ENCODE measurements at regions not wholly inside any gene's neighbourhood (a gene's known extent, or its start where the extent isn't known, plus 50 kb on each side); places are given as distances from the start of the nearest gene placed in this dataset.

GRCh38 chr22:44373234-44373633 lies 60.5 kb upstream of the SHISAL1 start:
- FAIRE-seq (no peak), DNase-seq (ENCODE audit: insufficient read length, low spot score) (no peak)
- no peak for TF ChIP-seq POLR2A (IDR thresholded peaks at IDR 0.05; ENCODE audit: low read depth, low read length)
- TF ChIP-seq TAF1 (IDR thresholded peaks at IDR 0.05; ENCODE audit: low read depth, low read length), result no peak
- TF ChIP-seq SPI1 (IDR thresholded peaks at IDR 0.05; ENCODE audit: low read depth, low read length), result no peak
- no peak for TF ChIP-seq PAX5 (IDR thresholded peaks at IDR 0.05; ENCODE audit: insufficient read depth, low read length, severe bottlenecking)

GRCh38 chr22:44372611-44373010 lies 59.9 kb upstream of the SHISAL1 start:
- DNase-seq (ENCODE audit: insufficient read length, low spot score) (no peak), FAIRE-seq (no peak)
- TF ChIP-seq POLR2AphosphoS5 (IDR thresholded peaks at IDR 0.05; ENCODE audit: low read depth, low read length) (no peak), TAF1 (IDR thresholded peaks at IDR 0.05; ENCODE audit: low read depth, low read length) (no peak), POLR2A (IDR thresholded peaks at IDR 0.05; ENCODE audit: low read depth, low read length) (no peak), PAX5 (IDR thresholded peaks at IDR 0.05; ENCODE audit: insufficient read depth, low read length, severe bottlenecking) (no peak), SPI1 (IDR thresholded peaks at IDR 0.05; ENCODE audit: low read depth, low read length) (no peak), POU2F2 (IDR thresholded peaks at IDR 0.05; ENCODE audit: low read depth, low read length) (no peak)

- FAIRE-seq, result no peak
Measured at GRCh38 chr22:44371741-44372525, 59.2 kb upstream of the SHISAL1 start.

GRCh38 chr22:44369916-44370801 lies 57.4 kb upstream of the SHISAL1 start:
- TF ChIP-seq POLR2AphosphoS5 (IDR thresholded peaks at IDR 0.05; ENCODE audit: low read depth, low read length), result no peak
- no peak for TF ChIP-seq TAF1 (IDR thresholded peaks at IDR 0.05; ENCODE audit: low read depth, low read length)
- TF ChIP-seq POU2F2 (IDR thresholded peaks at IDR 0.05; ENCODE audit: low read depth, low read length), result no peak
- TF ChIP-seq PAX5 (IDR thresholded peaks at IDR 0.05; ENCODE audit: insufficient read depth, low read length, severe bottlenecking), result no peak
- no peak for TF ChIP-seq POLR2A (IDR thresholded peaks at IDR 0.05; ENCODE audit: low read depth, low read length)
- TF ChIP-seq SPI1 (IDR thresholded peaks at IDR 0.05; ENCODE audit: low read depth, low read length), result no peak
- FAIRE-seq, result no peak
- no peak for DNase-seq (ENCODE audit: insufficient read length, low spot score)

More at GRCh38 chr22:44371741-44372525, 59.2 kb upstream of the SHISAL1 start:
- TF ChIP-seq TAF1 (IDR thresholded peaks at IDR 0.05; ENCODE audit: low read depth, low read length), result no peak
- no peak for TF ChIP-seq POLR2AphosphoS5 (IDR thresholded peaks at IDR 0.05; ENCODE audit: low read depth, low read length)
- no peak for TF ChIP-seq POU2F2 (IDR thresholded peaks at IDR 0.05; ENCODE audit: low read depth, low read length)
- no peak for TF ChIP-seq POLR2A (IDR thresholded peaks at IDR 0.05; ENCODE audit: low read depth, low read length)
- no peak for TF ChIP-seq PAX5 (IDR thresholded peaks at IDR 0.05; ENCODE audit: insufficient read depth, low read length, severe bottlenecking)
- TF ChIP-seq SPI1 (IDR thresholded peaks at IDR 0.05; ENCODE audit: low read depth, low read length), result no peak
- DNase-seq (ENCODE audit: insufficient read length, low spot score), result no peak

- DNase-seq (ENCODE audit: insufficient read length, low spot score), result no peak
- TF ChIP-seq PAX5 (IDR thresholded peaks at IDR 0.05; ENCODE audit: insufficient read depth, low read length, severe bottlenecking) (no peak), POU2F2 (IDR thresholded peaks at IDR 0.05; ENCODE audit: low read depth, low read length) (no peak), TAF1 (IDR thresholded peaks at IDR 0.05; ENCODE audit: low read depth, low read length) (no peak), POLR2A (IDR thresholded peaks at IDR 0.05; ENCODE audit: low read depth, low read length) (no peak), POLR2AphosphoS5 (IDR thresholded peaks at IDR 0.05; ENCODE audit: low read depth, low read length) (no peak), SPI1 (IDR thresholded peaks at IDR 0.05; ENCODE audit: low read depth, low read length) (no peak)
- no peak for FAIRE-seq
Measured at GRCh38 chr22:44369293-44369661, 56.5 kb upstream of the SHISAL1 start.

- DNase-seq (ENCODE audit: insufficient read length, low spot score) (no peak), FAIRE-seq (no peak)
- TF ChIP-seq PAX5 (IDR thresholded peaks at IDR 0.05; ENCODE audit: insufficient read depth, low read length, severe bottlenecking) (no peak), POLR2A (IDR thresholded peaks at IDR 0.05; ENCODE audit: low read depth, low read length) (no peak), POLR2AphosphoS5 (IDR thresholded peaks at IDR 0.05; ENCODE audit: low read depth, low read length) (no peak), SPI1 (IDR thresholded peaks at IDR 0.05; ENCODE audit: low read depth, low read length) (no peak), POU2F2 (IDR thresholded peaks at IDR 0.05; ENCODE audit: low read depth, low read length) (no peak), TAF1 (IDR thresholded peaks at IDR 0.05; ENCODE audit: low read depth, low read length) (no peak)
Measured at GRCh38 chr22:44368611-44369292, 56.0 kb upstream of the SHISAL1 start.

GRCh38 chr22:44366372-44367300 lies 53.9 kb upstream of the SHISAL1 start:
- no peak for FAIRE-seq
- no peak for DNase-seq (ENCODE audit: insufficient read length, low spot score)
- TF ChIP-seq POU2F2 (IDR thresholded peaks at IDR 0.05; ENCODE audit: low read depth, low read length) (no peak), POLR2A (IDR thresholded peaks at IDR 0.05; ENCODE audit: low read depth, low read length) (no peak), SPI1 (IDR thresholded peaks at IDR 0.05; ENCODE audit: low read depth, low read length) (no peak), TAF1 (IDR thresholded peaks at IDR 0.05; ENCODE audit: low read depth, low read length) (no peak), PAX5 (IDR thresholded peaks at IDR 0.05; ENCODE audit: insufficient read depth, low read length, severe bottlenecking) (no peak), POLR2AphosphoS5 (IDR thresholded peaks at IDR 0.05; ENCODE audit: low read depth, low read length) (no peak)

GRCh38 chr22:44365832-44366231 lies 53.1 kb upstream of the SHISAL1 start:
- FAIRE-seq (no peak), DNase-seq (ENCODE audit: insufficient read length, low spot score) (no peak)
- no peak for TF ChIP-seq POLR2AphosphoS5 (IDR thresholded peaks at IDR 0.05; ENCODE audit: low read depth, low read length)
- no peak for TF ChIP-seq POLR2A (IDR thresholded peaks at IDR 0.05; ENCODE audit: low read depth, low read length)
- TF ChIP-seq PAX5 (IDR thresholded peaks at IDR 0.05; ENCODE audit: insufficient read depth, low read length, severe bottlenecking), result no peak
- no peak for TF ChIP-seq TAF1 (IDR thresholded peaks at IDR 0.05; ENCODE audit: low read depth, low read length)
- no peak for TF ChIP-seq POU2F2 (IDR thresholded peaks at IDR 0.05; ENCODE audit: low read depth, low read length)
- no peak for TF ChIP-seq SPI1 (IDR thresholded peaks at IDR 0.05; ENCODE audit: low read depth, low read length)
